ENCODE measurements at regions not wholly inside any gene's neighbourhood (a gene's known extent, or its start where the extent isn't known, plus 50 kb on each side); places are given as distances from the start of the nearest gene placed in this dataset.

DNA sequence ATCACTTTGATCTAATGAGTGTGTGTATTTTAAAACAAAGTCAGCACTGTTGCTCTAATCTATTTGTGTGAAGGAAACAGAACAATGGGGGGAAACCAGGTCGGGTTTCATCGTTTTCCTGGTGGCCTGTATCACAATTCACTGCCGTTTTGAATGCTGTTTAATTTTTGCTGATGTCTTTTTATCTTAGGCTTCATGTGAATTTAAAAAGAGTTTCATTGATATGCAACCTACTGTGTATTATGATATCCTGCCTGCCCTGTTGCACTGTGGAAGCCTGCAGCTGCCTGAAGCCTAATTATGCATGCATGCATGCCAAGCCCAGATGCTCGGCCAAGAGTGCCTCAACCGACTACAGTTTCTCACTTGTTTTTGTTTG, 307.5 kb downstream of the ZNF608 start:
- DNase-seq (ENCODE audit: low read depth in 4 of 4, low spot score in 1 of 4) = no peak

DNA sequence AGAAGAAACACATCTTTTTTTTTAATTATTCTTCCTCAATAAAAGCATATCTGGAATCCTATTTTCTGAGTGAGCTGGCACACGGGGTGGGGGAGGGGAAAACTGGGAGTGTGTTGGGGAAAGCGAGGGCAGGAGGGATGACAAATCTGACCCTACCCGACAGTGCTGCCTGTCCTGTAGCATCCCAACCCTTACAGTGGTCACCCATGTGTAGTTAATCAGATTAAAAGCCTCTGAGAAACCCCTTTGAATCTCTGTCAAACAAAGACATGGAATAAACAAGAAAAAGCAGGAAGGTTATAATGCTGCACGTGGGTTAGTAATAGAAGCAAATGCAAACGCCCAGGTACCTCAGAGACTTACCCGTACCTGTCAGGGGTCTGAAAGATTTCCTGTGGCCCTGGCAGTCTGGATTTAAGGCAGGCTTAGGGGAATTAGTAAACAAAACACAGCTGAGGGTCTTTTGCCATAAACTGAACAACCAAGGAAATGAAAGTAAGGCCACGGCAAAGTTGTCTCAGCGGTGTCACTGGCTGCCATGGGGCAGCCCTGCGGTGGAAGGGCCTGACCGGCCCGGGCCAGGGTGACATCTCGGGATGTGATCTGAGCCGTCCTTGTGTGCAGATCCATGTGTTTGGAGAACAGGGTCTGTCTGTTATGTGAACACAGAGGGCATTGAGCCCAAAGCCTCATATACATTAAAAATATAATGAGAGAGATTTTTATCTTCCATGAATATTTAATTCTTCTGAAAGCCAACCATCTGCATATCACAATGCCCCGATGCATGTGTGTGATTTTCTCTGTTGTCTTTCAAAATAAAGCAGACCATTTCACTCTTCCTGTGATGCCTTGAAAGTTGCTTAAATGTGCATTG, 308.2 kb downstream of the ZNF608 start:
- no peak for DNase-seq (ENCODE audit: low read depth in 4 of 4, low spot score in 1 of 4)

DNA sequence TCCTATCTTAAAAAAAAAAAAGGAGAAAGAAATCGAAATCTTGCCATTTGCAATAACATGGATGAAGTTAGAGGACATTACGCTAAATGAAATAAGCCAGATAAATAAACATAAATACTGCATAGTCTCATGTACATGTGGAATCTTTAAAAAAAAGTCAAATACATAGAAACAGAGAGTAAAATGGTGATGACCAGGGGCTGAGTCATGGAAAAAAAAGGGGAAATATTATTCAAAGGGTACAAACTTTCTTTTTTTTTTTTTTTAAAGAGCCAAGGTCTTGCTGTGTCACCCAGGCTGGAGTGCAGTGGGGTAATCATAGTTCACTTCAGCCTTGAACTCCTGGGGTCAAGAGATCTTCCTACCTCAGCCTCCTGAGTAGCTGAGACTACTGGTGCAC, 310.1 kb downstream of the ZNF608 start:
- no peak for DNase-seq (ENCODE audit: low read depth in 4 of 4, low spot score in 1 of 4)

DNA sequence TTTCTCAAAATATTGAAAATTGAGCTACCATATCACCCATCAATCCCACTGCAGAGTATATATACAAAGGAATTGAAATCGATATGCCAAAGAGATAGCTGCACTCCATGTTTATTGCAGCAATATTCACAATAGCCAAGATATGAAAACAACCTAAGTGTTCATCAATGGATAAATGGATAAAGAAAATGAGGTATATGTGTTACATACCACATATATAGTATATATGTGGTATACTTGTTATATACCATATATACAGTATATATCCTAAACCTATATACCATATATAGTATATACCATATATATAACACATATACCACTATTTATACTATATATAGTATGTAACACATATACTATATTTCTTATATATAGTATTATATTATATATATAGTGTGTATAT, 313.3 kb downstream of the ZNF608 start:
- no peak for DNase-seq (ENCODE audit: low read depth in 4 of 4, low spot score in 1 of 4)

DNA sequence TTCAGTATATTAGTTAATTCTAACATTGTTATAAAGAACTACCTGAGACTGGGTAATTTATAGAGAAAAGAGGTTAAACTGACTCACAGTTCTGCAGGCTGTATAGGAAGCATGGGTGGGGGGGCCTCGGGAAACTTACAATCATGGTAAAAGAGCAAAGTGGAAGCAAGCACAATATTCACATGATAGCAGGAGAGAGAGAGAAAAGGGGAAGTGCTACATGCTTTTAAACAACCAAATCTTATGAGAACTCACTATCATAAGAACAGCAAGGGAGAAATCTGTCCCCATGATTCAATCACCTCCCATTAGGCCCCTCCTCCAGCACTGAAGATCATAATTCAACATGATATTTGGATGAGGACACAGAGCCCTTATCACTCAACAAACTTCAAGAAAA, 324.9 kb downstream of the ZNF608 start:
- DNase-seq (ENCODE audit: low read depth in 4 of 4, low spot score in 1 of 4) = no peak

DNA sequence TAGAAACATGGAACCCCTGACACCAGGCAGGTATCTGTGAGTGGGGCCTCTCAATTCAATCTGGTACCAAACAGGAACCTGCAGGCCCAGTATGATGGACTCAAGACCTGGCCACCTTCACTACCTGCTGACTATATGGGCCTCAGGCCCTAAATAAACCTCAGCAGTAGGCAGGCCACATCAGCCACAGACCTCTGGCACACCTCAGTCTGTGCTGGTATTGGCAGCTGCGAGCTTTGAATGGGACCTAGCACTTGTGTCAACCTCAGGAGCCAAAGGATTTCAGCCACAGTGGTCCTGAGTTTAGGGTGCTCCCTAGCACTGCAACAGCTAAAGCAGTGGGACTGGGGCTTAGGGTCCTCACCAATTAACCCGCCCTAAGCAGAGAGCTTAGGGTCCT, 325.5 kb downstream of the ZNF608 start:
- DNase-seq (ENCODE audit: low read depth in 4 of 4, low spot score in 1 of 4) = no peak

DNA sequence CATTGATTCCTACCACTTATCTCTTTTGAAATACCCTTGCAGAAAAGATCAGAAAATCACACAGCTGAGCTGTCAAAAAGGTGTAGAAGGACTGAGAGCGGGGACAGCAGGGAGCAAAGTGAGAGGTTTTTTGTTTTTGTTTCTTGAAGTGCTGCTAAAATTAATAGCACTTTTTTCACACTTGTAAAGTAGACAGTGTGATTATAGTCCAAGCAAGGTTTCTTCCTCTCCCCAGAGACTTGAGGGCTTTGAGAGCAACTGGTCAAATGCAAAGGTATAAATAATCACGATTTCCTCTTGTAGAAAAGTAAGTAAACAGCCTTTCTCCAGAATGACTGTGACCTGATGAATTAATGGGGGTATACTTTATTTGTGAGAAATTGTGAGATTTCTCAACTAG, 326.9 kb downstream of the ZNF608 start:
- DNase-seq (ENCODE audit: low read depth in 4 of 4, low spot score in 1 of 4) = no peak

DNA sequence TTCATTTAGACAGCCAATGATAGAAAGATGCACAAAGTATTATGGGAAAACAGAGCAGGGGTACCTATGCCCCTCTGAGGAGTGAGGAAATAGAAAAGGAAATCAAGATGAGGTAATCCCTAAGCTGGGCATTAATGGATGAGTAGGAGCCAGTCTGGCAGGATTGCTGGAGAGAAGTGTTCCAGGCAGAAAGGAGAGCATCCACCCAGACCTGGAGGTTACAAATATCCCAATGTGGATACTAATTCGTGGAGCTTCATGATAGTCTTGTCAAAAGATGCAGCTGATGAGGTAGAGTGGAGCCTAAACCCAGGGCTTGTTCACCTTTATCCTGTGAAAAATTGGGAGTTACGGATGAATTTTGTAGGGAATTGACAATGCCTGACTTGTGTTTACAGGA, 328.0 kb downstream of the ZNF608 start:
- DNase-seq (ENCODE audit: low read depth in 4 of 4, low spot score in 1 of 4) = no peak

DNA sequence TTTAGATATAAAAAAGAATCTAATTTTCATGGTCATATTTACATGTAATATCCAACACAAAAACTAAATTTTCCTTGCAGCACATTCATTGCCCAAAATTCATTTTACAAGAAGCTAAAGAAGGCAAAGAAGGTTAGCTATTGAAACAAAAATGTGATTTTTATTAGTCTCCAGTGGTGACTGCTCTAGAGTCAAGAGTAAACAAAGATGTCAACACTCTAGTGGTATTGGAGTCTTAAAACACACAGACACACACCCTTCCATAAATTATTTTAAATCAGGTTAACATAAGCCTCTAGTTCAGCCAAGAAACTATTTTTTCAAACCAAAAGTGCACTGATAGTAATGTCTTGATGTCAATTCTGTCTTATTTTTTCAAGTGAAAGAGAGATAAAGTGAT, 329.2 kb downstream of the ZNF608 start:
- DNase-seq (ENCODE audit: low read depth in 4 of 4, low spot score in 1 of 4) = no peak

DNA sequence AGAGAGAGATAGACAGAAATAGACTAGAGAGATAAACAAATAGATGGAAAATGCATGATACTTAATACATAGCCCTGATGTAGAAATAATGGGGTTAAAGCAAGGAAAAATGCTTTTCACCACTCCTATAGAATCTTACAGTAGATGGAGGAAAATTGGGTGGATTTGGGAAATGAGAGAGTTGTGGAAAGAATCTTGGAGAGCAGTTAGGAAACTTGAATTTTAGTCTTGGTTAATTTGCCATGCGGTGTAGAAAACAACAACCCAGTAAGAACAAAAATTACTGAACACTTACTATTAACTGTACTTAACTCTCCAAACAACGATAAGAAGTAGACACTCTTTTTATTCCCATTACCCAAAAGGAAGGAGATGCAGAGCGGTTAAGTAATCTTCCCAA, 329.8 kb downstream of the ZNF608 start:
- no peak for DNase-seq (ENCODE audit: low read depth in 4 of 4, low spot score in 1 of 4)

DNA sequence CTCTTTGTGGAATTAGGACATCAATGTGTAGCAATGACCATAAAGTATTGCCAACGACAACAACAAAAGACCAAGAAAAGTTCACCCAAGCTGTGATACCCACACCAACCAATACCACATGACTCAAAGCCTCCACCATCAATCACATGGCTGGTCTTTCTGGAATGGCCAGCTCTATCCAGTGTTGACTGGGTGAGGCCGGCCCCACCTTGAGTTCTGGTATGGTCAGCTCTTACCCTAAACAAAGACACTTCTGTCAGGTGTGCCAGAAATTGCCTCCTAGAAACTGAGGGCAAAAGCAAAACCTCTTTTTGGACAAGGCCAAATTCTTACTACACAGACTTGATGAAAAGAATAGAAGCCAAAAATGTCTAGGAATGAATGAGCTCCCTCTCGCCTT, 331.5 kb downstream of the ZNF608 start:
- no peak for DNase-seq (ENCODE audit: low read depth in 4 of 4, low spot score in 1 of 4)

DNA sequence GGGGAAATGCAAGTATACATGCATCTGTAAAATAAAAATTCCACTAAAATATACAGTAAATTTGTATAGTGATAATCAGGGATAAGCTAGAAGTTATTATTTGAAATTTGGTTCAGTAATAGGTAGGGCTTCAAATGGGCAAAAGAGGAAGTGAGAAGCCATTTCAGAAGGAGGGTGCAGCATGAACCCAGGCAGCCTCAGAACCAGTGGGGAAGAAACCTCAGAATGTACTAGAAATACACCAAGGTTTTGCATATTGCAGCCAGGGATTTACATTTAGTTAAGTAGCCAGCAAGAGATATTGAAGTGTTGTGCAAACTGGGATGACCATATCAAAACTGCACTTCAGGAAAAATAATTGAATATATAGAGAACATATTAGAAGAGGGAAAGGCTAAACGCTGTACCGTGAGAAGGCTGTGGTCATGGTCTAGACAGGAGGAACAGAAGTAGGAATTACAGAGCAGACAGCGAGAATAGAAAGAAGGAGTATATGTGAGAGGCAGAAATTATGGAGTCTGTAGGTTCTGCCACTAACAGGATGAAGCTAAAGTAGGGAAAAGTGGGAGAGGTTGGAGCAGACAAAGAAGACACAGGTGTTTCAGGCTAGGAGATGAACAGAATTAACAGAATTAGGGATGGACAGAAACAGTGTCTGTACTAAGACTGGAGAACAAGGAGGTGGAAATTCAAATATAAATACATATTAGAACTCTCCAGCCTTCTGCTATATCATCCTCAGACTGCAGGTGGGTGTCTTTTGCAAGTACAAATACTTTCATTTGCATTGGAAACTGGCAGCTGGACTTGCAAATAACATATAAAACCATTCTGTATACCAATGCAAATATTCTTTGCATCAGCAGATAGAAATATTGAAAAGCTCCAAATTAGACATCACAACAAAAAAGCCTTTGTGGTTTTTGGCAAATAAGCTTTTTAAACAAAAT, 335.6 kb downstream of the ZNF608 start:
- DNase-seq (ENCODE audit: low read depth in 4 of 4, low spot score in 1 of 4) = no peak

DNA sequence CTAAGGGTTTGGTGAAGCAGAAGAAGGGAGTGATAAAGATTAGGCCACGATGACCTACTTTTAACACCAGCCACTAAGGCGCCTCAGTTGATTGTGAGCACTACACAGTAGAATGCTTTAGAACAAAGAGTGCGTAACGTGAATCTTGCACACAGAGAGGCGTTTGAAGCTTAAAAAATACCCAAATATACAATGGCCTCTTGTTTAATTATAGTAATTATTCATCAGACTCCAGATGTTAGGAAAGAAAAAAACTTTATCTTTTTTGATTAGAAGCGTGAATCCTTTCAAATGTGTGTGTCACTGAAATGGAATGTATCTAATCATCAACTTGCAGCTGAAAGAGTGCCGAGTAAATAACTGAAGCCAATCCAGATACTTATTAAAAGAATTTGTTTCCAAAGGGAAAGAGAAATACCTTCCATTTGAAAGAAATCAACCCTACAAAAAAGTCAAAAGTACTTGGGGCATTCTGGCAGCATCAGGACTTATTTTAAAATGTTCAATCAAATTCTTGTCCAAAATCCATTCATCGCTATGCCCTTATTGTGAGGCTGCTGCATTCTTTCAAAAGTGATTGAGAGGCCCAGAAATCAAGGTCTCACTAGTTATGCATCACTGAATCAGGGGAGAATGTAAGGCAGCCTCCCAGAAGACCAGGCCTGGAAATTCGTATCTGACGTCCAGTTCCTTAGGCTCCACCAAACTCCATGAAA, 337.5 kb downstream of the ZNF608 start:
- DNase-seq (ENCODE audit: low read depth in 4 of 4, low spot score in 1 of 4) = no peak

DNA sequence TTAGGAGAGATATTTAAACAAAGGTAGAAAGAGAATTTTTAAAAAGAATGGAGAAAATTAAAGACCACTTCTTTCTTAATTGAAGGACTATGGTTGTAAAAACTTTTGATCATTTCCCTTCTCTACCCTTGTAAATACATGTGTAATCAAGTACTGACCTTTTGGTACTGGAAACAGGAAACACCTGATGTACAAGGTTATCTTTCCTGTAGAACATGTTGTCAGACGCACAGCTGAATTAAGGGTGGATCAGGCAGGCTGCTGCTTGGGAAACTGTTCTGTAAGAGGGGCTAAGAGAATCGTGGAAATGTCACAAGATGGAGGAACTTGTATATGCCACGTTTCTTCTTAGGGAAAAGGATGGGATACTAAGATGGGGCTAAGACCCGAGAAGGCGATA, 341.6 kb downstream of the ZNF608 start:
- no peak for DNase-seq (ENCODE audit: low read depth in 4 of 4, low spot score in 1 of 4)

DNA sequence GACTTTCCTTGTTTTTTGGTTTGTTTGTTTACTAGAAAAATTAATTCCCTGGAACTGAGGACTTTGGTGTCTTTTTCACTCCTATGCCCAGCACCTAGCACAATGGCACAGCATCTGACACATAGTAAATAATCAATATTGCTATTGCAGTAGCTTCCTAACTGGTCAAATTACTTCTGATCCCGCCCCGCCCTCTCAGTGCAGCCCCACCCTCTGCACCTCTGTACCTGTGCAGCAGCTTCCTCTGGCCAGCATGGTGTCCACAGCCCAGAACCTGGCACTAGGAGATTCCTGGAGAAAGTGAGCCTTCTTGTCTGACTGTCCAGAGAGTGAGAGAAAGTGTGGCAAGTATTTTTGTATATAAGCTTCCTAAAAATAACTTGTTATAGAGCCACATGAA, 343.2 kb downstream of the ZNF608 start:
- no peak for DNase-seq (ENCODE audit: low read depth in 4 of 4, low spot score in 1 of 4)

DNA sequence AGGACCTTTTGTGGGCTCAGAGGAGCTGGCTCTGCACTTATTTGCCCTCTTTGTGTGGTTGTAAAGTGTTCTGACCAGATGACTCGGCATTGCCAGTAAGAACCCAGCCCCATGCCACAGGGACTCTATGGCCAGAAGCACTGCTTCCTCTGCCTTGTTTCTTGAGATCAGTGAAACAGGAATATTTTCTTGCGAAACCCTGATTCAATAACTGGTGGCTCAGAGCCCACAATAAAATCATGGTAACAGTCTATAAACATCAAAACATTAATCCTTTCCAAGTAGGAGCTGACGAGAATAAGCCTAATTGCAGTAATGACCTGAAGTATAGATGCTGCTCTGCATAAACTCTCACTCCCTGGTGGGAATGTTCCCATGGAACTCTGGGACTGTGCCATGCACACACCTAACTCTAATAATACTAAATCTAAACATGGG, 344.3 kb downstream of the ZNF608 start:
- DNase-seq (ENCODE audit: low read depth in 4 of 4, low spot score in 1 of 4) = no peak

DNA sequence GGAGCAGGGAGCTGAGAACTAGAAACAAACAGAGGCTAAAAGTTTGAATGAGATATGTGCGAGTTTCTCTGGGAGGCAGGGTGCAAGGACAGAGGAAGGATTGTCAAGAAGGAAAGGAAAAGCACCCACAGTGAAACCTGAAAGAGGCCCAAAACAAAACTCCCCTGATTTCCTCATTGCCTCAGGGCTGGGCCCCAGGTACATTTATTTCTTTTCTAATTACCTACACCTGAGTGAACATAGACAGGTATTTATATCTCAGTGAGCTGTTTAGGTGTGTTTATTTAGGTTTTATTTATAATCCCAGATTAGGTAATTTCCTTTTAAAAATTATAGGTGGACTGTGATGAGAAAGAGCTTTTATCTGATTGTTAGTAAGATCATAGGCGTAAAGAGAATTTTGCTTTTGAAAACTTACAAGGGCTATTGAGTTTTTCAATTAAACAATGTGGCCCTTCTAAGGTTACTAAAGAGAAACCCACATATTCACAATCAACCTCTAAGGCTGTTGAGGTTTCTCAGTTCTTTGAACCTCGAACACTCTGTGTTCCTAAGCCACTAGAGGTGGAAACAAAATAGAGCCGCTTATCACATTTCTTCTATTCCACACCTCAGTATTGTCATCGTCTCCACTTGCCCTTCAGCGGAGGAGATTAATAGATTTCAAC, 344.8 kb downstream of the ZNF608 start:
- DNase-seq (ENCODE audit: low read depth in 4 of 4, low spot score in 1 of 4) = no peak

DNA sequence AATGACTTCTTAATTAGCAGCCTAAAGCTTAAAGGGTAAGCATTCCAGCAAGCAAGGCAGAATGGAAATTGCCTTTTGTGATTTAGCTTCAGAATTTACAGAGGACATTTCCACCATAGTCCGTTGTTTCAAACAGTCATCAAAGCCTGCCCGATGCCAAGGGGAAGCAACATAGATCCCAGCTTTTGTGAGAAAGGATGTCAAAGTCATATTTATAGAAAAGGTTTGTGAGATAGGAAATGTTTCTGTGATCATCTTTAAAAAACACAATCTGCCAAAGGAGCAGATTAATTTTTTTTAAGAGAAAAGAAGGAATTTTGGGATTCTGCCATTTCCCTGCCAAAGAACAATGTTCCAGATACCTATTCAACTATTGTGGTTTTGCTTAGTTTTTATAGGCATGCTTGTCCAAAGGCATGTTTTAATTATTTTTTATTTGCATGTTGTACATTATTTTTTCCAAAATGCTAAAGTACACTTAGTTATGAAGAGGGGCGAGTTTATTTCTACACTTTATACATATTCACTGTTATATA, 346.9 kb downstream of the ZNF608 start:
- no peak for DNase-seq (ENCODE audit: low read depth in 4 of 4, low spot score in 1 of 4)

DNA sequence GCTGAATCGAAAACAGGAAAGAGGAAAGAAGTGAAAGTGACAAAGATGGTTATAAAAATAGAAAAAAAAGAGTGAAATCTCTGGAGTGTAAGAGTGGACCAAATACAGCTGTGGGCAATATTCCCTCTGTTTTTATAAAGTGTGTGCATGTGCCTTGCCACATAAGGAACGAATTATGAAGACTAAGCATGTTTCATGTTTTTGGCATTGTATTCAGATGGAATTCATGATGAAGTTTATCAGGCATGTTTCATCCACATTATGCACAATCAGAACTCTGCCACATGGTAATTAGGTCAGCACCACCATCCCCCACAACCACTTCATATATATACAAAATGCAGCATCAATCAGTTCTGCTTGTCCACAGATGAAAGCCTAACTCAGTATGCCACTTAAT, 348.0 kb downstream of the ZNF608 start:
- DNase-seq (ENCODE audit: low read depth in 4 of 4, low spot score in 1 of 4) = no peak

DNA sequence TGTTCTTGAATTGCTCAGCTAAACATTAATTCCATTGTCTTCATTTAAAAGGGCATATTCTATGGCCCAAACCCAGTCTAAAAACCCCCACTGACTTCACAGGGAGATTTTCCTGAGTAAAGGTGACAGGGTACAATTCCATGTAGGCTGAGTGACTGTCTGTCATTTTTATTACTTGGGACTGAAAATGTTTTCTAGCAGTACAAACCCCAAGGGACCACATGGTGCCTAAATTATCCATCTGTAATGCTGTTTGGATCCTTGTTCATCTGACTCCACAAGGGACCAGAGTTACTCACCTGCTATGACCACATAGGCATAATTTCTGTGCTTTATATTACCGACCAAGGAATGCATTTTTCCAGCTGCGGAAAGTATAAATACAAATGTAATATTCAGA, 349.1 kb downstream of the ZNF608 start:
- no peak for DNase-seq (ENCODE audit: low read depth in 4 of 4, low spot score in 1 of 4)

DNA sequence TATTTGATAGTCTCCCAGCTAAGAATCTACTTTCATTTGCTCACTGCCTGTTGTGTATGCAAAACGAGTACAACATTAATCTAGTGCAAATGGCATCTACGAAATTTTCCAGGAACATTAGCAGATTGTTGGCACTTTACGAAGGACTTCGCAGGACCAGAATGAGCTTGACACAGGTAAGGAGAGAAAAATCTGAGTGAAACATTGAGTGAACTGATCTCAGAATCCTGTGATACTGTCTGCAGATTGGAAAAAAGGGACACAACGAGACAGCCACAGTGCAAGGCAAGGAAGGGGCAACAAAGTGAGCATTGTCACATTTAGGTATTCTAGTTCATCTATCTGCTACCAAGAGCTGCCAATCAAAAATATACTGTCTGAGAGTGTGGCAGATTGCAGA, 350.5 kb downstream of the ZNF608 start:
- no peak for DNase-seq (ENCODE audit: low read depth in 4 of 4, low spot score in 1 of 4)
